ENCODE measurements at regions not wholly inside any gene's neighbourhood (a gene's known extent, or its start where the extent isn't known, plus 50 kb on each side); places are given as distances from the start of the nearest gene placed in this dataset.

- intact Hi-C loops (cut with micrococcal nuclease) = no loop called here
- Histone ChIP-seq H3K4me2 (replicated peaks; ENCODE audit: extremely low read depth, low read length, poor library complexity, severe bottlenecking) (no peak overlapping the region), H3K4me1 (ENCODE audit: control insufficient read depth in 1 of 2, insufficient read depth in 2 of 2, low read length in 2 of 2) (peaks cover 10 to 11% of the 10 kb centered on the region in 2 donors), H3K27me3 (ENCODE audit: control insufficient read depth in 2 of 2, insufficient read depth in 2 of 2, low read length in 2 of 2) (no peaks in the 10 kb centered on the region), H3K36me3 (replicated peaks in 1 of 2; ENCODE audit: control insufficient read depth in 1 of 2, insufficient read depth in 2 of 2, low read length in 2 of 2) (no peaks in the 10 kb centered on the region), H3K27ac (ENCODE audit: low read depth in 1 of 2, low read length in 2 of 2) (no peak overlapping the region), H4K20me1 (ENCODE audit: insufficient read depth, low read length) (no peaks in the 10 kb centered on the region), H3K79me2 (ENCODE audit: insufficient read depth, low read length) (no peaks in the 10 kb centered on the region), H3K9ac (ENCODE audit: insufficient read depth, low read length, poor library complexity, severe bottlenecking) (no peak overlapping the region), H3K9me3 (replicated peaks in 1 of 2; ENCODE audit: control insufficient read depth in 1 of 2, insufficient read depth in 1 of 2, low read length in 2 of 2) (peaks cover 0 to 6% of the 10 kb centered on the region in 2 donors), H3K4me3 (replicated peaks in 1 of 3; ENCODE audit: low read depth in 2 of 3, low read length in 3 of 3) (no peak overlapping the region), H2AFZ (ENCODE audit: insufficient read depth, low read depth, low read length, poor library complexity, severe bottlenecking) (no peak overlapping the region)
- Mint-ChIP-seq H3K4me3 (no peak overlapping the region), H3K36me3 (no peaks in the 10 kb centered on the region), H3K9me3 (peaks cover 0 to 7% (median 6%) of the 10 kb centered on the region in 7 donors), H3K4me1 (peaks cover 11% of the 10 kb centered on the region), H3K27ac (no peak overlapping the region), H3K27me3 (ENCODE audit: low read depth in 3 of 3) (no peaks in the 10 kb centered on the region)
- no CpG with 5 or more reads among the region's 2 CpGs for WGBS (ENCODE audit: insufficient coverage)
- TF ChIP-seq, protein P1, sequence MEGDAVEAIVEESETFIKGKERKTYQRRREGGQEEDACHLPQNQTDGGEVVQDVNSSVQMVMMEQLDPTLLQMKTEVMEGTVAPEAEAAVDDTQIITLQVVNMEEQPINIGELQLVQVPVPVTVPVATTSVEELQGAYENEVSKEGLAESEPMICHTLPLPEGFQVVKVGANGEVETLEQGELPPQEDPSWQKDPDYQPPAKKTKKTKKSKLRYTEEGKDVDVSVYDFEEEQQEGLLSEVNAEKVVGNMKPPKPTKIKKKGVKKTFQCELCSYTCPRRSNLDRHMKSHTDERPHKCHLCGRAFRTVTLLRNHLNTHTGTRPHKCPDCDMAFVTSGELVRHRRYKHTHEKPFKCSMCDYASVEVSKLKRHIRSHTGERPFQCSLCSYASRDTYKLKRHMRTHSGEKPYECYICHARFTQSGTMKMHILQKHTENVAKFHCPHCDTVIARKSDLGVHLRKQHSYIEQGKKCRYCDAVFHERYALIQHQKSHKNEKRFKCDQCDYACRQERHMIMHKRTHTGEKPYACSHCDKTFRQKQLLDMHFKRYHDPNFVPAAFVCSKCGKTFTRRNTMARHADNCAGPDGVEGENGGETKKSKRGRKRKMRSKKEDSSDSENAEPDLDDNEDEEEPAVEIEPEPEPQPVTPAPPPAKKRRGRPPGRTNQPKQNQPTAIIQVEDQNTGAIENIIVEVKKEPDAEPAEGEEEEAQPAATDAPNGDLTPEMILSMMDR (IDR thresholded peaks at IDR 0.05) = no peak
- DNase-seq = no peak
These were observed 151.3 kb upstream of the SLC39A10 start for GRCh38 chr2:195505701-195506100.

- no peaks in the 10 kb centered on the region for H3K27me3 ChIP-seq (ENCODE audit: control insufficient read depth in 2 of 2, insufficient read depth in 2 of 2, low read length in 2 of 2)
- no peaks in the 10 kb centered on the region for H4K20me1 ChIP-seq (ENCODE audit: insufficient read depth, low read length)
- TF ChIP-seq, protein P1 (IDR thresholded peaks at IDR 0.05) = no peak
- no peak overlapping the region for H3K9ac ChIP-seq (ENCODE audit: insufficient read depth, low read length, poor library complexity, severe bottlenecking)
- H2AFZ ChIP-seq (ENCODE audit: insufficient read depth, low read depth, low read length, poor library complexity, severe bottlenecking) = no peak overlapping the region
- H3K9me3 ChIP-seq (replicated peaks in 1 of 2; ENCODE audit: control insufficient read depth in 1 of 2, insufficient read depth in 1 of 2, low read length in 2 of 2) = peaks cover 0 to 6% of the 10 kb centered on the region in 2 donors
- Mint-ChIP-seq H3K9me3 (peaks cover 0 to 7% (median 6%) of the 10 kb centered on the region in 7 donors), H3K36me3 (no peaks in the 10 kb centered on the region), H3K27ac (no peak overlapping the region), H3K4me1 (no peaks in the 10 kb centered on the region), H3K27me3 (ENCODE audit: low read depth in 3 of 3) (no peaks in the 10 kb centered on the region), H3K4me3 (no peak overlapping the region)
- no peak overlapping the region for H3K4me3 ChIP-seq (replicated peaks in 1 of 3; ENCODE audit: low read depth in 2 of 3, low read length in 3 of 3)
- no peak overlapping the region for H3K27ac ChIP-seq (ENCODE audit: low read depth in 1 of 2, low read length in 2 of 2)
- no peaks in the 10 kb centered on the region for H3K4me1 ChIP-seq (ENCODE audit: control insufficient read depth in 1 of 2, insufficient read depth in 2 of 2, low read length in 2 of 2)
- 95% methylated on average over 4 of the region's 6 CpGs for WGBS (ENCODE audit: insufficient coverage)
- H3K79me2 ChIP-seq (ENCODE audit: insufficient read depth, low read length) = no peaks in the 10 kb centered on the region
- H3K4me2 ChIP-seq (replicated peaks; ENCODE audit: extremely low read depth, low read length, poor library complexity, severe bottlenecking) = no peak overlapping the region
- DNase-seq = no peak
- intact Hi-C loops (cut with micrococcal nuclease) = no loop called here
- no peaks in the 10 kb centered on the region for H3K36me3 ChIP-seq (replicated peaks in 1 of 2; ENCODE audit: control insufficient read depth in 1 of 2, insufficient read depth in 2 of 2, low read length in 2 of 2)
These were observed 153.8 kb upstream of the SLC39A10 start for GRCh38 chr2:195503208-195503607.

Data from CD14-positive monocyte (primary cell).